ENCODE measurements at regions not wholly inside any gene's neighbourhood (a gene's known extent, or its start where the extent isn't known, plus 50 kb on each side); places are given as distances from the start of the nearest gene placed in this dataset.

DNA sequence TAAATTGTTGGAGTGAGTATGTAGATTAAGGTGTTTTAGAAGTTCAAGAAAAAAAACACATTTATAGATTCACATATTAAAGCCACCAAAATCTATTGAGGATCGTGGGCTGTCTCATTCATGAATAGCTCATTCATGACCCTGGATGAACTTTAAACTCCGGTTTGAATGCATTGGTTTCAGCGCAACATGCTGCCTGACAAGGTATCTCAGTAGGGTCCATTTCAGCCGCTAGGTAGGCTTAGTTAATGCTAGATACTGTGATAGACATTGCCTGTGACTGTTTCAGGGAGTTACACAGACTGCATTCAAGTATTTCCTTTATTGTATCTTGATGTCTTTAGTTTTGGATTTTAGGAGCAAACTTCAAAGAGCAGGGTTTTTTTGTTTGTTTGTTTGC is 140.5 kb upstream of the POGK start:
- DNase-seq (no peak), ATAC-seq (no peak)
- TF ChIP-seq, protein P1, sequence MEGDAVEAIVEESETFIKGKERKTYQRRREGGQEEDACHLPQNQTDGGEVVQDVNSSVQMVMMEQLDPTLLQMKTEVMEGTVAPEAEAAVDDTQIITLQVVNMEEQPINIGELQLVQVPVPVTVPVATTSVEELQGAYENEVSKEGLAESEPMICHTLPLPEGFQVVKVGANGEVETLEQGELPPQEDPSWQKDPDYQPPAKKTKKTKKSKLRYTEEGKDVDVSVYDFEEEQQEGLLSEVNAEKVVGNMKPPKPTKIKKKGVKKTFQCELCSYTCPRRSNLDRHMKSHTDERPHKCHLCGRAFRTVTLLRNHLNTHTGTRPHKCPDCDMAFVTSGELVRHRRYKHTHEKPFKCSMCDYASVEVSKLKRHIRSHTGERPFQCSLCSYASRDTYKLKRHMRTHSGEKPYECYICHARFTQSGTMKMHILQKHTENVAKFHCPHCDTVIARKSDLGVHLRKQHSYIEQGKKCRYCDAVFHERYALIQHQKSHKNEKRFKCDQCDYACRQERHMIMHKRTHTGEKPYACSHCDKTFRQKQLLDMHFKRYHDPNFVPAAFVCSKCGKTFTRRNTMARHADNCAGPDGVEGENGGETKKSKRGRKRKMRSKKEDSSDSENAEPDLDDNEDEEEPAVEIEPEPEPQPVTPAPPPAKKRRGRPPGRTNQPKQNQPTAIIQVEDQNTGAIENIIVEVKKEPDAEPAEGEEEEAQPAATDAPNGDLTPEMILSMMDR (IDR thresholded peaks at IDR 0.05) = no peak
- CTCF ChIA-PET = no interaction called here
- no peaks in the 10 kb centered on the region for H3K4me1 Mint-ChIP-seq (ENCODE audit: low read depth)
- peaks cover 18% of the 10 kb centered on the region for H3K27me3 Mint-ChIP-seq
- no peaks in the 10 kb centered on the region for H3K36me3 Mint-ChIP-seq (ENCODE audit: low read depth)
- intact Hi-C loops (cut with micrococcal nuclease) = no loop called here
- H3K9me3 Mint-ChIP-seq = no peaks in the 10 kb centered on the region
- H3K4me3 Mint-ChIP-seq = no peak overlapping the region
- POLR2A ChIA-PET = no interaction called here
- H3K27ac Mint-ChIP-seq = no peak overlapping the region

DNA sequence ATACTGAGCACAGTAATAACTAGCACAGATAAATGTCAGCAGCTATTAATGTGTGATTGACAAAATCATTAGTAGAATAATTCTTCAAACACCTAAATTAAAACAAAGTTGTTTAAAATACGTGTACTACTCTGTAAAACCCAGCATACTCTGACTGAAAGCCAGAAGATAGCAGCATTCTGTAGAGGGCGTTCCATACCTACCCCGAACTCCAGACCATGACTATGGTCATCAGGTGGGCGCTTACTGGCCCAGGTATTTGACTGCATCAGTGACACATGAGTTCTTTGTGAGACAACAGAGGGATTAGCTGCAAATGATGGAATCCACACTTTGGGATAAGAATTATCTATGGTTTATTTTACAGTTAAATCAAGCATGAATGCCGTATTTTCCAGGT is 139.7 kb upstream of the POGK start:
- TF ChIP-seq, protein P1 (IDR thresholded peaks at IDR 0.05) = no peak
- ATAC-seq = no peak

DNA sequence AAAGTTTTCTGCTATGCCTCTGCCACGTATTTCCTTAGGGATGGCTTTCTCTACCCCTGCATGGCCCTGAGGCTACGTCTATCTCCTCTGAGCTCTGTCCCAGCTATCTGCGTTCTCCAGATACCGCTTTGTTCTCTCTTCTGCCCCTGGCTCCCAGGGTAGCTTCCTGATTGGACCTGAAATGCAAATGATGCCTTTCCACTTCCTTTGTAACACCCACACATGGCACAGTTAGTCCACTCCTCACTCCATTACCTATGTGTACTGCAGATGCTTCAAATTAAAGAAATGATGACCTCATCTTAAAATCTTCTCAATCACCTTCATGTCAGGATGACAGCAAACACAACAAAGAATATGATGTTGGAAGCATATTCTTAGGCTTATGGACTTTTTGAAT is 138.6 kb upstream of the POGK start:
- DNase-seq (no peak), ATAC-seq (no peak)
- POLR2A ChIA-PET = no interaction called here
- Mint-ChIP-seq H3K9me3 (no peaks in the 10 kb centered on the region), H3K27ac (no peak overlapping the region), H3K4me1 (ENCODE audit: low read depth) (peaks cover 5% of the 10 kb centered on the region), H3K36me3 (ENCODE audit: low read depth) (no peaks in the 10 kb centered on the region), H3K4me3 (no peak overlapping the region), H3K27me3 (peaks cover 13% of the 10 kb centered on the region)
- CTCF ChIA-PET = no interaction called here
- TF ChIP-seq, protein P1 (IDR thresholded peaks at IDR 0.05) = no peak
- intact Hi-C loops (cut with micrococcal nuclease) = no loop called here

More for the DNA sequence above, 139.7 kb upstream of the POGK start:
- H3K36me3 Mint-ChIP-seq (ENCODE audit: low read depth) = no peaks in the 10 kb centered on the region
- no peaks in the 10 kb centered on the region for H3K9me3 Mint-ChIP-seq
- no peaks in the 10 kb centered on the region for H3K4me1 Mint-ChIP-seq (ENCODE audit: low read depth)
- ChIA-PET CTCF (no interaction called here), POLR2A (no interaction called here)
- no peak for DNase-seq
- no peak overlapping the region for H3K27ac Mint-ChIP-seq
- peaks cover 17% of the 10 kb centered on the region for H3K27me3 Mint-ChIP-seq
- intact Hi-C loops (cut with micrococcal nuclease) = no loop called here
- no peak overlapping the region for H3K4me3 Mint-ChIP-seq

DNA sequence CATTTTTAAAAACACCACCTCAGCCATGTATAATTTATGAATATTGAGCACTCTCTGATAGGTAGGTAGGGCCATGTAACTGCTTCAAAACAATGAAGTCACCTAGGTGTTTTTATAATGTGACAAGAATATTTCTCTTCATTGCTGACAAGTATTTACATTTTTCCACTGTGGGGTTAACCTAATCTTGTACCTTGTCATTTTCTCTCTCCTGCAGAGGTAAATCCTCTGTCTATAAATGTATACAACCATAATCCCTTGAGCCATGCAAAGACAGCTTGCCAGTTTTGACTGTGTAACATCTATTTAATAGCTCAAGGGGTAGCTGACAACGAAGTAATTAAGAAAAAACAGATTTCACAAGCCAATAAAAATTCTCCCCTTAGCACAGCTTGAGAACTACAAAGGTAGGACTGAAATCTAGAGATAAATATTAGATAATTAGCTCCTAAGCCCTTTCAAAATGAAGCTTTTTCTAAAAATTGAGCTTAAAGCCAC is 137.6 kb upstream of the POGK start:
- no peak for ATAC-seq
- no peaks in the 10 kb centered on the region for H3K36me3 Mint-ChIP-seq (ENCODE audit: low read depth)
- H3K4me1 Mint-ChIP-seq (ENCODE audit: low read depth) = peaks cover 7% of the 10 kb centered on the region
- DNase-seq = no peak
- intact Hi-C loops (cut with micrococcal nuclease) = no loop called here
- H3K9me3 Mint-ChIP-seq = no peaks in the 10 kb centered on the region
- H3K4me3 Mint-ChIP-seq = no peak overlapping the region
- H3K27me3 Mint-ChIP-seq = peaks cover 9% of the 10 kb centered on the region
- TF ChIP-seq, protein P1 (IDR thresholded peaks at IDR 0.05) = no peak
- ChIA-PET CTCF (interaction anchor here (1.4 kb wide), 1 partner anchor 11 kb away, joined by 3 read pairs; no protein-coding TSS in a partner anchor), POLR2A (no interaction called here)
- H3K27ac Mint-ChIP-seq = no peak overlapping the region

DNA sequence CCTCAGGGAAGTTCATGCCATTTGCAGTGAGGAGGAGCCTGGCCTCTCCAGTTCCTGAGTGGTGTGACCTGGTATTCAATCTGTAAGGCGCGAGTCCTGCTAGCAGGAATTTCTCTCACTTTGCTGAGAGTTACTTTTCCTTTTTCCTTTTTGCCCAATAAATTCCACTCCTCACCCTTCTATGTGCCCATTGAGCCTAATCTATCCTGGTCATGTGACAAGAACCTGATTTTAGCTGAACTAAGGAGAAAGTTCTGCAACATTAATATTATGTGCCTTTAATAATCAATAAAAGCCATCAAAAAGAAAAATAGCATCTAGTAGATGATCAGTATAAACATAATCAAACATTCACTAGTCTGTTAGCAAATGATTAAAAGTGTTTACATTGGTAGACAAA is 136.1 kb upstream of the POGK start:
- CTCF ChIA-PET = no interaction called here
- DNase-seq = no peak
- no peaks in the 10 kb centered on the region for H3K36me3 Mint-ChIP-seq (ENCODE audit: low read depth)
- no peak for ATAC-seq
- H3K27me3 Mint-ChIP-seq = peaks cover 11% of the 10 kb centered on the region
- intact Hi-C loops (cut with micrococcal nuclease) = no loop called here
- peaks cover 7% of the 10 kb centered on the region for H3K4me1 Mint-ChIP-seq (ENCODE audit: low read depth)
- POLR2A ChIA-PET = no interaction called here
- no peak overlapping the region for H3K27ac Mint-ChIP-seq
- no peaks in the 10 kb centered on the region for H3K9me3 Mint-ChIP-seq
- TF ChIP-seq, protein P1 (IDR thresholded peaks at IDR 0.05) = no peak
- H3K4me3 Mint-ChIP-seq = no peak overlapping the region
